ENCODE measurements at regions not wholly inside any gene's neighbourhood (a gene's known extent, or its start where the extent isn't known, plus 50 kb on each side); places are given as distances from the start of the nearest gene placed in this dataset.

GRCh38 chr5:36450229-36451014, 148.7 kb upstream of the RANBP3L start:
- TF ChIP-seq, protein P1, sequence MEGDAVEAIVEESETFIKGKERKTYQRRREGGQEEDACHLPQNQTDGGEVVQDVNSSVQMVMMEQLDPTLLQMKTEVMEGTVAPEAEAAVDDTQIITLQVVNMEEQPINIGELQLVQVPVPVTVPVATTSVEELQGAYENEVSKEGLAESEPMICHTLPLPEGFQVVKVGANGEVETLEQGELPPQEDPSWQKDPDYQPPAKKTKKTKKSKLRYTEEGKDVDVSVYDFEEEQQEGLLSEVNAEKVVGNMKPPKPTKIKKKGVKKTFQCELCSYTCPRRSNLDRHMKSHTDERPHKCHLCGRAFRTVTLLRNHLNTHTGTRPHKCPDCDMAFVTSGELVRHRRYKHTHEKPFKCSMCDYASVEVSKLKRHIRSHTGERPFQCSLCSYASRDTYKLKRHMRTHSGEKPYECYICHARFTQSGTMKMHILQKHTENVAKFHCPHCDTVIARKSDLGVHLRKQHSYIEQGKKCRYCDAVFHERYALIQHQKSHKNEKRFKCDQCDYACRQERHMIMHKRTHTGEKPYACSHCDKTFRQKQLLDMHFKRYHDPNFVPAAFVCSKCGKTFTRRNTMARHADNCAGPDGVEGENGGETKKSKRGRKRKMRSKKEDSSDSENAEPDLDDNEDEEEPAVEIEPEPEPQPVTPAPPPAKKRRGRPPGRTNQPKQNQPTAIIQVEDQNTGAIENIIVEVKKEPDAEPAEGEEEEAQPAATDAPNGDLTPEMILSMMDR (IDR thresholded peaks at IDR 0.05): no peak
- TF ChIP-seq POLR2AphosphoS5 (IDR thresholded peaks at IDR 0.05; ENCODE audit: low read depth, low read length) (no peak), SIN3A (IDR thresholded peaks at IDR 0.05; ENCODE audit: borderline replicate concordance, insufficient read depth, low read depth, low read length) (no peak), TCF7L2 (IDR thresholded peaks at IDR 0.05; ENCODE audit: low read depth, low read length) (no peak)
- TF ChIP-seq, protein P2, sequence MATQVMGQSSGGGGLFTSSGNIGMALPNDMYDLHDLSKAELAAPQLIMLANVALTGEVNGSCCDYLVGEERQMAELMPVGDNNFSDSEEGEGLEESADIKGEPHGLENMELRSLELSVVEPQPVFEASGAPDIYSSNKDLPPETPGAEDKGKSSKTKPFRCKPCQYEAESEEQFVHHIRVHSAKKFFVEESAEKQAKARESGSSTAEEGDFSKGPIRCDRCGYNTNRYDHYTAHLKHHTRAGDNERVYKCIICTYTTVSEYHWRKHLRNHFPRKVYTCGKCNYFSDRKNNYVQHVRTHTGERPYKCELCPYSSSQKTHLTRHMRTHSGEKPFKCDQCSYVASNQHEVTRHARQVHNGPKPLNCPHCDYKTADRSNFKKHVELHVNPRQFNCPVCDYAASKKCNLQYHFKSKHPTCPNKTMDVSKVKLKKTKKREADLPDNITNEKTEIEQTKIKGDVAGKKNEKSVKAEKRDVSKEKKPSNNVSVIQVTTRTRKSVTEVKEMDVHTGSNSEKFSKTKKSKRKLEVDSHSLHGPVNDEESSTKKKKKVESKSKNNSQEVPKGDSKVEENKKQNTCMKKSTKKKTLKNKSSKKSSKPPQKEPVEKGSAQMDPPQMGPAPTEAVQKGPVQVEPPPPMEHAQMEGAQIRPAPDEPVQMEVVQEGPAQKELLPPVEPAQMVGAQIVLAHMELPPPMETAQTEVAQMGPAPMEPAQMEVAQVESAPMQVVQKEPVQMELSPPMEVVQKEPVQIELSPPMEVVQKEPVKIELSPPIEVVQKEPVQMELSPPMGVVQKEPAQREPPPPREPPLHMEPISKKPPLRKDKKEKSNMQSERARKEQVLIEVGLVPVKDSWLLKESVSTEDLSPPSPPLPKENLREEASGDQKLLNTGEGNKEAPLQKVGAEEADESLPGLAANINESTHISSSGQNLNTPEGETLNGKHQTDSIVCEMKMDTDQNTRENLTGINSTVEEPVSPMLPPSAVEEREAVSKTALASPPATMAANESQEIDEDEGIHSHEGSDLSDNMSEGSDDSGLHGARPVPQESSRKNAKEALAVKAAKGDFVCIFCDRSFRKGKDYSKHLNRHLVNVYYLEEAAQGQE (IDR thresholded peaks at IDR 0.05; ENCODE audit: insufficient read depth in 1 of 2, low read depth in 2 of 2, low read length in 1 of 2): no peak

Data from Panc1 (cell line).